Hepatocyte (in vitro differentiated cells): ENCODE measurements at regions not wholly inside any gene's neighbourhood (a gene's known extent, or its start where the extent isn't known, plus 50 kb on each side); places are given as distances from the start of the nearest gene placed in this dataset.

ENCODE experiments used
- DNase-seq: peaks from one replicate; pipeline ENCODE4 v3.0.0-alpha.2; 2016; ENCODE audit warnings: low spot score
- H2AFZ ChIP-seq: fragments of 200-600 bp; sonication (generic); 2 replicates; pipeline ENCODE4 v1.6.0; 2016; ENCODE audit warnings: antibody characterized with exemption, mild to moderate bottlenecking
- H3K27ac ChIP-seq: fragments of 200-600 bp; sonication (generic); 2 replicates; pipeline ENCODE4 v1.5.1; 2016; ENCODE audit warnings: mild to moderate bottlenecking
- H3K27me3 ChIP-seq: fragments of 200-600 bp; sonication (generic); 2 replicates; pipeline ENCODE4 v1.6.1; 2016
- H3K36me3 ChIP-seq: fragments of 200-600 bp; sonication (generic); replicated peaks from 2 replicates; pipeline ENCODE4 v1.5.1; 2016; ENCODE audit warnings: low read depth; ENCODE audit not compliant: insufficient read depth
- H3K4me1 ChIP-seq: fragments of 200-600 bp; sonication (generic); 2 replicates; pipeline ENCODE4 v1.5.1; 2016; ENCODE audit warnings: mild to moderate bottlenecking, moderate library complexity; ENCODE audit not compliant: insufficient read depth
- H3K4me2 ChIP-seq: fragments of 200-600 bp; sonication (generic); 2 replicates; pipeline ENCODE4 v1.6.0; 2016
- H3K4me3 ChIP-seq: fragments of 200-600 bp; sonication (generic); 2 replicates; pipeline ENCODE4 v1.5.1; 2016; ENCODE audit warnings: mild to moderate bottlenecking
- H3K79me2 ChIP-seq: fragments of 200-600 bp; sonication (generic); 2 replicates; pipeline ENCODE4 v1.6.0; 2017; ENCODE audit warnings: mild to moderate bottlenecking
- H3K9me2 ChIP-seq: fragments of 200-600 bp; sonication (generic); replicated peaks from 2 replicates; pipeline ENCODE4 v1.6.0; 2017; ENCODE audit warnings: mild to moderate bottlenecking; ENCODE audit not compliant: insufficient read depth
- H3K9me3 ChIP-seq: fragments of 200-600 bp; sonication (generic); 2 replicates; pipeline ENCODE4 v1.5.1; 2016; ENCODE audit warnings: low read depth, mild to moderate bottlenecking
- H4K20me1 ChIP-seq: fragments of 200-600 bp; sonication (generic); 2 replicates; pipeline ENCODE4 v1.6.0; 2016; ENCODE audit warnings: mild to moderate bottlenecking; ENCODE audit not compliant: insufficient read depth, poor library complexity, severe bottlenecking
- CTCF ChIP-seq: fragments of 200-600 bp; sonication (generic); IDR thresholded peaks from 2 replicates; pipeline ENCODE4 v1.5.1; 2016; ENCODE audit warnings: antibody characterized with exemption, mild to moderate bottlenecking; ENCODE audit not compliant: poor library complexity
- EZH2 ChIP-seq: fragments of 200-600 bp; sonication (generic); IDR thresholded peaks from 2 replicates; pipeline ENCODE4 v1.6.1; 2016; ENCODE audit warnings: antibody characterized with exemption, mild to moderate bottlenecking, borderline replicate concordance
- EZH2phosphoT487 ChIP-seq: fragments of 200-600 bp; sonication (generic); IDR thresholded peaks from one replicate; pipeline ENCODE4 v1.6.1; 2018; ENCODE audit warnings: antibody characterized with exemption, mild to moderate bottlenecking, low read depth, moderate library complexity; ENCODE audit not compliant: unreplicated experiment, severe bottlenecking
- WGBS: methylation state at CpG from one replicate; pipeline ENCODE4 v1.1.6; 2016; ENCODE audit warnings: low lambda C conversion rate; ENCODE audit errors: missing lambda C conversion rate; 5-methylcytosine and 5-hydroxymethylcytosine counted together

GRCh38 chr13:78827471-78827870 lies 168.5 kb upstream of the OBI1 start:
- 72% methylated on average over 3 of the region's 3 CpGs for WGBS
- Histone ChIP-seq H3K27me3 (no peaks in the 10 kb centered on the region), H3K79me2 (no peaks in the 10 kb centered on the region), H3K4me3 (no peak overlapping the region), H3K9me2 (no peaks in the 10 kb centered on the region), H3K9me3 (no peaks in the 10 kb centered on the region), H4K20me1 (no peaks in the 10 kb centered on the region), H3K36me3 (no peaks in the 10 kb centered on the region), H3K4me1 (no peaks in the 10 kb centered on the region), H3K4me2 (no peak overlapping the region), H2AFZ (no peak overlapping the region), H3K27ac (no peak overlapping the region)
- DNase-seq = no peak
- TF ChIP-seq EZH2 = no peak
- TF ChIP-seq CTCF = no peak
- no peak for TF ChIP-seq EZH2phosphoT487

GRCh38 chr13:78826936-78827335 lies 168.0 kb upstream of the OBI1 start:
- H3K36me3 ChIP-seq = no peaks in the 10 kb centered on the region
- no peaks in the 10 kb centered on the region for H3K4me1 ChIP-seq
- no peak overlapping the region for H3K4me3 ChIP-seq
- no peak overlapping the region for H3K4me2 ChIP-seq
- H3K27me3 ChIP-seq = no peaks in the 10 kb centered on the region
- H4K20me1 ChIP-seq = no peaks in the 10 kb centered on the region
- no peaks in the 10 kb centered on the region for H3K9me2 ChIP-seq
- 83% methylated on average over 2 of the region's 2 CpGs for WGBS
- H3K9me3 ChIP-seq = no peaks in the 10 kb centered on the region
- no peaks in the 10 kb centered on the region for H3K79me2 ChIP-seq
- H3K27ac ChIP-seq = no peak overlapping the region
- DNase-seq = no peak
- TF ChIP-seq CTCF = no peak
- TF ChIP-seq EZH2phosphoT487 = no peak
- TF ChIP-seq EZH2 = no peak
- no peak overlapping the region for H2AFZ ChIP-seq

- no peaks in the 10 kb centered on the region for H3K79me2 ChIP-seq
- H3K9me2 ChIP-seq = no peaks in the 10 kb centered on the region
- H2AFZ ChIP-seq = no peak overlapping the region
- no peaks in the 10 kb centered on the region for H3K9me3 ChIP-seq
- H3K4me1 ChIP-seq = no peaks in the 10 kb centered on the region
- TF ChIP-seq CTCF (no peak), EZH2phosphoT487 (no peak), EZH2 (no peak)
- WGBS = 86% methylated on average over 1 of the region's 1 CpG
- H3K27ac ChIP-seq = no peak overlapping the region
- no peaks in the 10 kb centered on the region for H3K27me3 ChIP-seq
- no peaks in the 10 kb centered on the region for H4K20me1 ChIP-seq
- H3K4me3 ChIP-seq = no peak overlapping the region
- H3K4me2 ChIP-seq = no peak overlapping the region
- DNase-seq = no peak
- no peaks in the 10 kb centered on the region for H3K36me3 ChIP-seq
These were observed 167.4 kb upstream of the OBI1 start for GRCh38 chr13:78826312-78826711.

- no peaks in the 10 kb centered on the region for H3K4me1 ChIP-seq
- H3K9me3 ChIP-seq = no peaks in the 10 kb centered on the region
- no peak overlapping the region for H3K27ac ChIP-seq
- no peaks in the 10 kb centered on the region for H3K27me3 ChIP-seq
- H3K79me2 ChIP-seq = no peaks in the 10 kb centered on the region
- no peak for DNase-seq
- H4K20me1 ChIP-seq = no peaks in the 10 kb centered on the region
- H3K9me2 ChIP-seq = no peaks in the 10 kb centered on the region
- H3K4me3 ChIP-seq = no peak overlapping the region
- no peak overlapping the region for H2AFZ ChIP-seq
- no peak for TF ChIP-seq CTCF
- no peak for TF ChIP-seq EZH2phosphoT487
- no peak for TF ChIP-seq EZH2
- WGBS = 19% methylated on average over 1 of the region's 1 CpG
- H3K4me2 ChIP-seq = no peak overlapping the region
- H3K36me3 ChIP-seq = no peaks in the 10 kb centered on the region
These were observed 161.6 kb upstream of the OBI1 start for GRCh38 chr13:78820541-78820940.
